MCF 10A (cell line): ENCODE measurements at regions not wholly inside any gene's neighbourhood (a gene's known extent, or its start where the extent isn't known, plus 50 kb on each side); places are given as distances from the start of the nearest gene placed in this dataset.

Experiments
- BruUV-seq: library from RNA; stranded (reverse); fragments of 400-500 nt; replicated peaks from 2 replicates; lab custom pipeline; 2021; lab: Mats Ljungman, UMichigan
- CTCF ChIA-PET: fragments of 300-600 bp; sonication (Branson Sonifier 250); formaldehyde crosslinking; extraction: SDS; loops from one replicate; lab custom pipeline; 2021; ENCODE audit warnings: antibody characterized with exemption, inconsistent platforms; lab: Yijun Ruan, JAX
- POLR2A ChIA-PET: fragments of 300-600, 350-650 bp; sonication (Branson Sonifier 250); formaldehyde crosslinking; extraction: SDS; loops from one replicate; lab custom pipeline; 2020; ENCODE audit warnings: antibody characterized with exemption, inconsistent platforms; lab: Yijun Ruan, JAX
- DNase-seq: peaks from one replicate; pipeline ENCODE4 v3.0.0-alpha.2; 2018; ENCODE audit not compliant: unreplicated experiment
- H3K27ac Mint-ChIP-seq: one replicate; pipeline ENCODE4 v1.8.0; 2022; ENCODE audit warnings: mild to moderate bottlenecking, low read depth, mixed read lengths; ENCODE audit not compliant: unreplicated experiment
- H3K27me3 Mint-ChIP-seq: one replicate; pipeline ENCODE4 v1.8.0; 2022; ENCODE audit warnings: mixed read lengths; ENCODE audit not compliant: insufficient read depth, unreplicated experiment
- H3K36me3 Mint-ChIP-seq: one replicate; pipeline ENCODE4 v1.8.0; 2022; ENCODE audit warnings: mild to moderate bottlenecking, moderate library complexity, mixed read lengths; ENCODE audit not compliant: insufficient read depth, unreplicated experiment
- H3K4me1 Mint-ChIP-seq: one replicate; pipeline ENCODE4 v1.8.0; 2022; ENCODE audit warnings: mixed read lengths; ENCODE audit not compliant: insufficient read depth, unreplicated experiment
- H3K4me3 Mint-ChIP-seq: one replicate; pipeline ENCODE4 v1.8.0; 2022; ENCODE audit warnings: mild to moderate bottlenecking, moderate library complexity, mixed read lengths; ENCODE audit not compliant: unreplicated experiment
- H3K9me3 Mint-ChIP-seq: one replicate; pipeline ENCODE4 v1.8.0; 2022; ENCODE audit warnings: mixed read lengths; ENCODE audit not compliant: unreplicated experiment
- intact Hi-C: fragments of 100-400 bp; cut with micrococcal nuclease; formaldehyde crosslinking; loops from 2 replicates; pipeline ENCODE4 v1.14.1; 2022
- TF ChIP-seq, protein P1 (sequence below): fragments of 200-600 bp; IDR thresholded peaks from one replicate; pipeline ENCODE4 v1.8.0; 2022; ENCODE audit warnings: antibody characterized with exemption, mild to moderate bottlenecking; ENCODE audit not compliant: unreplicated experiment

- intact Hi-C loops, result no loop called here
- Mint-ChIP-seq H3K36me3 (no peaks in the 10 kb centered on the region), H3K9me3 (no peaks in the 10 kb centered on the region), H3K27me3 (no peaks in the 10 kb centered on the region), H3K27ac (no peak overlapping the region), H3K4me3 (no peak overlapping the region), H3K4me1 (no peaks in the 10 kb centered on the region)
- ChIA-PET CTCF (interaction anchor here (1.2 kb wide), 1 partner anchor 34 kb away, joined by 5 read pairs; no protein-coding TSS in a partner anchor), POLR2A (interaction anchor here (0.6 to 1.8 kb wide), 2 partner anchors 9 to 133 kb away, joined by 3 to 10 read pairs; no protein-coding TSS in a partner anchor)
- no TSS peak for BruUV-seq
- TF ChIP-seq, protein P1, sequence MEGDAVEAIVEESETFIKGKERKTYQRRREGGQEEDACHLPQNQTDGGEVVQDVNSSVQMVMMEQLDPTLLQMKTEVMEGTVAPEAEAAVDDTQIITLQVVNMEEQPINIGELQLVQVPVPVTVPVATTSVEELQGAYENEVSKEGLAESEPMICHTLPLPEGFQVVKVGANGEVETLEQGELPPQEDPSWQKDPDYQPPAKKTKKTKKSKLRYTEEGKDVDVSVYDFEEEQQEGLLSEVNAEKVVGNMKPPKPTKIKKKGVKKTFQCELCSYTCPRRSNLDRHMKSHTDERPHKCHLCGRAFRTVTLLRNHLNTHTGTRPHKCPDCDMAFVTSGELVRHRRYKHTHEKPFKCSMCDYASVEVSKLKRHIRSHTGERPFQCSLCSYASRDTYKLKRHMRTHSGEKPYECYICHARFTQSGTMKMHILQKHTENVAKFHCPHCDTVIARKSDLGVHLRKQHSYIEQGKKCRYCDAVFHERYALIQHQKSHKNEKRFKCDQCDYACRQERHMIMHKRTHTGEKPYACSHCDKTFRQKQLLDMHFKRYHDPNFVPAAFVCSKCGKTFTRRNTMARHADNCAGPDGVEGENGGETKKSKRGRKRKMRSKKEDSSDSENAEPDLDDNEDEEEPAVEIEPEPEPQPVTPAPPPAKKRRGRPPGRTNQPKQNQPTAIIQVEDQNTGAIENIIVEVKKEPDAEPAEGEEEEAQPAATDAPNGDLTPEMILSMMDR, result no peak
- peak; percentile 28 for DNase-seq
Observed at GRCh38 chr7:123401295-123401694, 133.1 kb downstream of the IQUB start.

GRCh38 chr7:123400196-123400595 is 134.2 kb downstream of the IQUB start:
- POLR2A ChIA-PET, result no interaction called here
- H3K36me3 Mint-ChIP-seq, result no peaks in the 10 kb centered on the region
- no TSS peak for BruUV-seq
- no peaks in the 10 kb centered on the region for H3K27me3 Mint-ChIP-seq
- no peak for DNase-seq
- no peaks in the 10 kb centered on the region for H3K4me1 Mint-ChIP-seq
- no peak overlapping the region for H3K27ac Mint-ChIP-seq
- intact Hi-C loops, result no loop called here
- CTCF ChIA-PET, result interaction anchor here (0.8 kb wide), 2 partner anchors 11 to 92 kb away, joined by 3 read pairs; no protein-coding TSS in a partner anchor
- H3K9me3 Mint-ChIP-seq, result no peaks in the 10 kb centered on the region
- TF ChIP-seq, protein P1, result no peak
- H3K4me3 Mint-ChIP-seq, result no peak overlapping the region

GRCh38 chr7:123398921-123399320 is 135.5 kb downstream of the IQUB start:
- TF ChIP-seq, protein P1, result no peak
- CTCF ChIA-PET, result interaction anchor here (0.6 to 0.9 kb wide), 4 partner anchors 9 to 100 kb away, joined by 3 read pairs; no protein-coding TSS in a partner anchor
- Mint-ChIP-seq H3K9me3 (no peaks in the 10 kb centered on the region), H3K27ac (no peak overlapping the region), H3K4me1 (no peaks in the 10 kb centered on the region), H3K27me3 (peaks cover 5% of the 10 kb centered on the region), H3K36me3 (no peaks in the 10 kb centered on the region), H3K4me3 (no peak overlapping the region)
- intact Hi-C loops, result no loop called here
- DNase-seq, result no peak
- POLR2A ChIA-PET, result interaction anchor here (0.7 kb wide), 1 partner anchor 10 kb away, joined by 3 read pairs; no protein-coding TSS in a partner anchor
- BruUV-seq, result no TSS peak

GRCh38 chr7:123397746-123398338 is 136.6 kb downstream of the IQUB start:
- intact Hi-C loops, result no loop called here
- no TSS peak for BruUV-seq
- Mint-ChIP-seq H3K4me3 (no peak overlapping the region), H3K4me1 (no peaks in the 10 kb centered on the region), H3K36me3 (no peaks in the 10 kb centered on the region), H3K9me3 (no peaks in the 10 kb centered on the region), H3K27ac (no peak overlapping the region), H3K27me3 (peaks cover 16% of the 10 kb centered on the region)
- DNase-seq, result no peak
- ChIA-PET POLR2A (interaction anchor here (1.5 kb wide), 1 partner anchor 18 kb away, joined by 3 read pairs; no protein-coding TSS in a partner anchor), CTCF (interaction anchor here (0.5 to 0.7 kb wide), 2 partner anchors 31 to 95 kb away, joined by 4 read pairs; no protein-coding TSS in a partner anchor)
- TF ChIP-seq, protein P1, result no peak
